GM18499 (cell line): ENCODE measurements at regions not wholly inside any gene's neighbourhood (a gene's known extent, or its start where the extent isn't known, plus 50 kb on each side); places are given as distances from the start of the nearest gene placed in this dataset.

Experiments used
- ATAC-seq: cut with Tn5 transposase; IDR thresholded peaks from one replicate; pipeline ENCODE4 v1.9.1; 2021; ENCODE audit warnings: moderate number of reproducible peaks; ENCODE audit not compliant: insufficient read depth, unreplicated experiment

DNA sequence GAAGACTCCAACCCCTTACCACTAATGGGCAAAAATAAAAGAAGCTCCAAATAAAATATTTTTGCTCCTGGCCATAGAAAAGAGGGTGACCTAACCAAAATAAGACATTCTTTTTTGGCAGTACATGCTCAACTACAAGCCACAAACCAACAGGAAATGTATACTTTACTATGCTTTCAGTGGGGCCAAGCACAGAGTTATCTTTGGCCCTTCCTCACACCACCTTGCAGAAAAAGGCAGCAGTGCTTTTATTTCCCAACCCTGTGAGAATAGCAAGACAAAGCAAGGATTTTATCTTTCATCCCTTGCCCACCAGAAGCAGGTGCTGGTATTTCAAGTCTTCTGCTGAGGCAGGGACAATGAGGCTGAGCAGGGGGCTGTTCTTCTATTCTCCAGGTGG, 1493.1 kb downstream of the CDH11 start:
- ATAC-seq, result no peak

DNA sequence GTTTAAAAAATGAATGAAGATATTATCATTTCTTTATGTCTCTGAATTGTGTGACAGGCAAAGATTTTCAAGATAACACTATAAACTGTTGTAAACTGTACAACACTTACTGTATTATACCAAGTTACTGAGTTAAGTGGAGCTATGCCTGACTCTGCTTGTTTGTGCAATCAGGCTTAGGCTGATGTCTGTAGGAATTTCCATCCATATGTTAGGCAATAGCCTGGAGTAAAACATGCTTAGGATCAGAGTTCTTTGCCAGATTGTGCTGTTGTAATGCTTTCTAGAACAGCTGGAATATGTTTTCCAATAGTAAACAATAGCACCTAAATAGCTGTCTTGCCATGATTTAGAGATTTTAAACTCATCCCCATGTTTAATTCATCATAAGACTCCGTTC, 1496.7 kb downstream of the CDH11 start:
- ATAC-seq, result no peak

DNA sequence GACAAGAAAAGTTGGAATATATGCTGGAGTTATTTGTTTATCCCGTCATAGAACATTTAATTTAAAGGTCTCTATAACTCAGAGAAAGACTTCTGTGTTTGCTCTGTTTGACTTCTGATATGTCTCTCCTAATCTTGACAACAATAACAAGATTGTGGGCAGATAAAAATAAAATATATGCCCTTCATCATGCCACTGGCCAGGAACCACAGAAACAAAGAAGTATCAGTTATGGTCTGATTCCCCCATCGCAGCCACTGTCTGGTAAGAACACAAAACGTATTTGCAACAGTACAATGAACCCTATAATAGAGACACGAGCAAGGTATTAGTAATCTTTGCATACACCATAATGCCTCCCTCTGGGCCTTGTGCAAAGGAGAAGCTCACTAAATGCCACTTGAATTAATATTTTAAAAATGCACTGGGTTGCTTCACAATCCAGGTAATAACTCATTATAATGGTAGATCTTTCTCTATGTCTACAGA, 1498.3 kb downstream of the CDH11 start:
- ATAC-seq, result no peak

DNA sequence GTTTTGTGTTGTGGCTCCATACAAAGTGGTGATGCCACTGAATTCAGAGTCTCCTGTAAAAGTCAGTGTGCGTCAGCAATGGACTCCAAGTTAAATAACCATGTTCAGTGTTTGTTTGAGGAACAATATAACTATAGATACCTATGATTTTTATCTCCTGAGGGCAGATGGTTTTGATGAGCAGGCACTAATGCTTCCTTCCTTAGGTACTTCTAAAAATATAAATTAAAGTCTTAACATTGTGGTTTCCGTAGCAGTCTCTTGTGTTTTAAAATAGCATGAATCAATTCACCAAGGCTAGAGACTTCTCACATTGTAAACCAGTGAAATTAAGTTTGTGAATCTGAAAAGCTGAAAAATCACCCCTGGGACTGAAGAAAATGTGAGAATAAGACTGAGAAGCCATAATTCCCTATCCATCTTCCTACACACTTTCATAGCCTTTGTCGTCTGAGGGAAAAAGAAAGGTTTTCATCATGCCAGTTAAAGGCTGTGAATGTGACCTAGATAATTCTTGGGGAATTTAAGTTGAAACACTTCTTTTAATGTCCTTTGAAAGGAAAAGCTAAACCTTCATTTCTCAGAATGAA, 1502.9 kb downstream of the CDH11 start:
- ATAC-seq, result no peak

DNA sequence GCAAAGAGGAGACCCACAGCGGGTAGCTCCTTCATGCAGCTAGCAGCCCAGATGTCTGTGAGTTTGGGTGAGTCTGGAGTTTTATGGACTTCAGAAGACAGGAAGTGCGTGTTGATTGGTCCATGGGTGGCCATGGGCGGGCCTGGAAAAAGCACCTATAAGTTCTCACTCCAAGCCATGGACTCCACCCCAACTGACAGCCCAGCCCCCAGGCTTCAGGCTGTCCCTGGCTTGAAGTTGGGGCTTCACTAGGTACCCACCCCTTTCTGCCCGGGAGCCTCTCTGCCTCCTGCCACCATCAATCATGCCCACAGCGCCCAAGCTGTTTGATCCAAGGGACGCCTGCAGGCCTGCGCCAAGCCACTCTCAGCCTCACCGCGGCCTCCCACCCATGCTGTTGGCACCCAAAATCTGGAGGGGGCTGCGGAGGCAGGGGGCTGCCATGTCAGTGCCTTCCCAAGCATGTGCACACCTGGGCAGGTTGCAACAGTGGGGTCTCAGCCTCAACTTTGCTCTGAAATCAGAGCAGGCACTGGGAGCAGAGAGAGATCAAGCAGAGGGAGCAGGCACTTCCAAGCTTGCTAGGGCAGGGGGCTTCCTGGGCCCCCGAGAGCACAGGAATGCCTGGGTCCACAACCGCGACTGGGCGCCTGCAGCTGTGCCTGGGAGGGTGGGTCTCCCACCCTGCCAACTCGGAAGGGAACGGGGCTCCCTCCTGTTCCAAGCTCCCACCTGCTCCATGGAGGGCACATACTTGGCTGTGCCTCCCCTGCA, 1503.7 kb downstream of the CDH11 start:
- no peak for ATAC-seq

DNA sequence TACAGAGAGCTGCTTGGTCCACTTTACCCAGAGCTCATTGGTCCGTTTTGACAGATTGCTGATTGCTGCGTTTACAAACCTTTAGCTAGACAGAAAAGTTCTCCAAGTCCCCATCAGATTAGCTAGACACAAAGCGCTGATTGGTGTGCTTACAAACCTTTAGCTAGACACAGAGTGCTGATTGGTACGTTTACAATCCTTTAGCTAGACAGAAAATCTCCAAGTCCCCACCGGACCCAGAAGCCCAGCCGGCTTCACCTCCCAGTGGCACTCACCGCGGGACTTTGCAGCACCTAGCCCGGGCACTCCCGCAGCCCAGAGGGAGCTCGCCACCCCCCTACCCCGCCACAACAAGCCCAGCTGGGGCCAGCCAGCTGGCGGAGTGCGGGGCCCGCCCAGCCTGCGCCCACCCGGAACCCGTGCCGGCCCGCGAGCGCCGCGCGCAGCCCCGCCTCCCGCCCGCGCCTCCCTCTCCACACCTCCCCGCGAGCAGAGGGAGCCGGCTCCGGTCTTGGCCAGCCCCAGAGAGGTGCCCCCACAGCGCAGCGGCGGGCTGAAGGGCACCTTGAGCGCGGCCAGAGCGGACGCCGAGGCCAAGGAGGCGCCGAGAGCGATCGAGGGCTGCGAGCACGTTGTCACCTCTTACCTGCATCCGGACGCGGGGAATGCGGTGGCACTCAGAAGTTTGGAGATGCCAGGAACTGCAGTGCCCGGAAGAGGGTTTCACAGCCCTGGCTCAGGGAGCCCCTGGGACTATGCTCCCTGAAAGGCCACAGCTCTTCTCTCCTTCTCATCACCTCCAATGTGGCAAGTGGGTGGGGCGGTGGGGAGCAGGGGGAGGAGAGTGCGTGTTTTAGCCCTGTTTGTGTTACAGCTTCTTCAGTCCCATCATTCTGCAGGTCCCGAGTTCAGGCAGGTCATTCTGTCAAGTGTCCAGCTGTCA, 1504.5 kb downstream of the CDH11 start:
- no peak for ATAC-seq

DNA sequence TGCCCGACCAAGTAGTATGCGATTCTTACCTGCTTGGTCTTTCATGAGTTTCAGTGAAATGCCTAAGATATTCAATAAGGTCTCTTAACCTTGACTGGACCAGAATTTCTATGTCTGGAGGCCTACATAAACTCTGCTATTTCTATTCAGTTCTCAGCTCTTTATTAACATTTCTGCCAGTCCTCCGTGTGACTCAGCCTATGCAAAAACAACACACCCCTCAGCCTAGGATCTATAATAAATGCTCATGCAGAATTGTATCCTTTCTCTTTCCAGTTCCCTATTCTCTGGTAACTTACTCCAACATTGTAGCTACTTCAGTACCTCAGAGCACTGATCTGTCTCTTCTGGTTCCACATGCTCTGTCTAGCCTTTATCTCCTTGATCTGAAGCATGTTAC, 1507.4 kb downstream of the CDH11 start:
- ATAC-seq, result no peak

DNA sequence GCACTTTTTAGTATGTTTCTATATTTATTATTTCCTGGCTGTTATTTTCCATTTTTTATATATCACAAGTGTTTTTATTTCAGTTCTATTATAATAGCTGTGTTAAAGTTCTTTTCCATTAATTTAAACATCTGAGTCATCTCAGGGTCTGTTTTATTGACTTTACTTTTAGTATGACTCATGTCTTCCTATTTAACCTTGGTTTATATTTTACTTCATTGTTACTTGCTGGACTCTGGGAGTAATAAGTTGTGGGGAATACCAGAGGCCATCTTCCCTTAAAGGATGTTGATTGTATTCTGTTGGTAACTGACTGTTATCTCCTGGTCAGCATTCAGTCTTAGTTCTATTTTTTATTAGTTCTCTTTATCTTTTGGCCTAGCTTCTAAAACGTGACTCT, 1508.2 kb downstream of the CDH11 start:
- no peak for ATAC-seq

DNA sequence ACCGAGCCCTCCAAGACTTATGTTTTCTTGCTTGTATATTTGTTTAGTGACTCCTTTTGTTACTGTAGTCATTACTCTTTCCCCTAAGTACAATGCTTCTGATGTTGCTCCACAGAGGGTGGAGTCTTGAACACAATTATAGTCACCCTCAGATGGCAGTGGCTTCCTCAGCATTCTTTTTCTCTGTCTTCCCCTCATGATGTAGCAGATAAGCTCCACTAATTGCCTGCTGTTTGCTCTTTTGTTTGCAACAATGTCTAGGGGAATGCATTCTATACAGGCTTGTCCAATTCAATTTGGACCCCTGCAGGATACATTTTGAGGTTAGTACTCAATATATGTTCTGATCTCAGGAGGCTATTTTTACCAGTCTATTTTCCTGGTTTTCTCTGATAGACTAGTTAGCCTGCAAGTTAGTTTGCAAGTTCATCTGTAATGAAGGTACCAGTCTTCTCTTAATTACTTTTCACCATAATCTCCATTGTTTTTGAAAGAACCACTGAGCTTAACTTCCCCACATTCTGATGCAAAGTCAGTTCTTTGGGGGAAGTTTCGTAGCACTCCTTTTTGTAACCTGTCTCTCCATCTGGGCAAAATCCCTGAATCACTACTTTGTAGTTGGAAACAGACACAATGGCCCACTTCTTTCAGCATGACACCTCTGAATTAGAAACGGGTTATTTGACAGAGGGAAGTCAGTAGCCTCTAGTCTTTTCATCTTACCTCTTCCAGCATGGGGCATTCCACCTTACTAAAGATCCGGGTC, 1509.2 kb downstream of the CDH11 start:
- ATAC-seq, result no peak

DNA sequence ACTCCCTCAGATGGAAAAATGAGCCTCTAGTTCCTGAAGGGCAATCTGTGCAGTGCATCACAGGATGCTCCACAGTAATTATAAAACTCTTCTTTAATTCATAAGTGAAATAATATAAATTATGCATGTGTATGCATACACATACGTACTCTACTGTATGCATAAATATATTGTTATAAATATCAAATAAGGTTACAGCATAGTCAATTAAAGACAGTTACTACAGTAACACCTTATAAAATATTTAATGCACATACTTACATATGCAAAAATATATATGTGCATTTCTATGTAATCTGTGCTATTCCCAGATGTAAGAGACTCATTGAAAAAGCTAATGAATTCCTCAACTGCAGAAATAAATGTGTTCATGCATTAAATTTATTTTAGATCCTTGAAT, 1515.1 kb downstream of the CDH11 start:
- ATAC-seq, result no peak

DNA sequence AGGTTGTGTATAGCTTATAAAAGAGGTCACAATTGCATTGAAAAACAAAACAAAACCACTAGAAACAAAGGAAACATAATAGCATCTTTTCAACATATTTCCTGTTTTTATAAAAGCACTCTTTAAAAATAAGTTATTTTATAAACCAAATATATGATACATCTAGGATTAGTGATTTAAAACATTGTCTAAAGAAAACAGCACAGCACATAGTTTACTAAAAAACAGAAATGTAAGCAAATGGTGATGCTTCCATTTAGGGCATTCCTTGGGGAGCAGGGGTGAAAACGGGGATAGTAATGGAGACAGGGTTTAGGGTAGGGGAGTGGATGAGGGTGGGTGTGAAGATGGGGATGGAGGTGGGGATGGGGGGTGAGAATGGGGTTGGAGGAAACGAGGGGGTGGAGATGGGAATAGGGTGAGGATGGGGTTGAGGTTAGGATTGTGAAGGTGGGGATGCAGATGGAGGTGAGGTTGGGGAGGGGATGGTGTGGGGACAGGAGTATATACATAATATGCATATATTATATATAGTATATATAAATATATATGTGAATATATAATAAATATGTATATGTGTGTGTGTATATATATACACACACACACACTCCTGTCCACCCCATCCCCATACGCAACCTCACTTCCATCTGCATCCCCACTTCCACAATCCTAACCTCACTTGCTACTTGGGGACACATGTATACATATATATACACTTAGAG, 1519.5 kb downstream of the CDH11 start:
- ATAC-seq, result no peak

DNA sequence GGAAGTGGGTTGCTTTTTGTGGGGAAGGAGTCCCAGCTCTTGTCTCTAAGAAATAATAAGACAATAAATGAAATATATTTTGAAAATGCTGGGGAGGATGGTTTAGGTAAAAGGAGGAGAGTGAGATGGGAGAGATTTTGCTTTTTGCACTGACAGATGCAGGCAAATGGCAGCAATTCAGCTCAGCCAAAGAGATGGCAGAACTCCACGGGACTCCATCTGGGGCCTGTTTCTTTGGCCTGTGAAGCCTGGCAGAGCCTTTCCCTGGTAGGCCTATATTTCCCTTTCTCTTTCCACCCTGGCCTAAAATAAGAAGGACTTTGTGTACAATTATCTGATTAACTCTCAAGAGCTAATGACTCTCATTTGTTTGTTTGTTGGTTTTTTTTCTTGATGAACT, 1525.1 kb downstream of the CDH11 start:
- ATAC-seq, result no peak

DNA sequence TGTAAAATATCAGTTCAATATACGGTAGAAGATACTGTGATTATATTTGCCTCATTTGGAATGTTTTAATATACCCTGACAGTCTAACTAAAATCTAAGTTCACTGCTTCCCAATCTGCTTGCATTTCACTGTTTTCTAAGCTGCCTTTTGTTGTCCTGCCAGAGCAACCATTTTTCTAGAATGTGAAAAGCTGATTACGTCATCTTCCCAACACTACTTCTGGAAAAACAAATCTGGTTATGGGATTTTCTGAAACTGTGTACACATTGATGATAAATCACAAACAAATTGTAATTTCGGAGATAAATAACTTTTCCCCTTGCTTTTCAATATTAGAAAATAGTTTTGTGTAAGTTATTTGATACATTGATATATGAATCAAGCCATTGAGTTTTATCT, 1529.0 kb downstream of the CDH11 start:
- ATAC-seq, result no peak

DNA sequence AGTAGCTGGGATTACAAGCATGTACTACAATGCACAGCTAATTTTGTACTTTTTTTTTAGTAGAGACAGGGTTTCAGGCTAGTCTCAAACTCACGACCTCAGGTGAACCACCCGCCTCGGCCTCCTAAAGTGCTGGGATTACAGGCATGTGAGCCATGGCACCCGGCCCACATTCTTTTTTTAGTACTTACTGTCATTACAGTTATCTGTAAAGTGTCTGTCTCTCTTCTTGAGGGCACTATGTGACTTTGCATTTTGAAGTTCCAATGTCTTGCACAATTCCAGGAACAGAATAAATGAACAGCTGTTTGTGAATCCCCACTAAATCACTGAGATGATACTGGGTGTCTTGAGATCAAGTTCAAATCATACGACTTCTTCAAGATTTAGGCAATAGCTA, 1540.3 kb downstream of the CDH11 start:
- no peak for ATAC-seq

DNA sequence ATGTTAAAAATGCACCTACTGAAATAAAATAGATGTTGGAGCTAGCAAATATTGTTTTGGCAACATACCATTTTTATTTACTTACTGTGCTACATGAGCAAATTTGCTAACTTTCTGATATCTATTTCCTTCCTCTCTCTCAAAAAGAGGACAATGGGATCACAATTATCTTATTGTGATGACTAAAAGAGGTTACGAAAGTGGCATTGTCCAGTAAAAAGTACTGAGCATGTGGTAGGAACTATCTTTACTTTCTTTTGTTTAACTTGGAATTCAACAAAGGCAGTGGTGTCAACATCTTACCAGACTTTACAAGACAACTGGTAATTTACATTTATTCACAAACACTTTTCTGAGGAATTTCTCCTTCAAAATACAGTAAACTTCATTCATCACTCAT, 1542.6 kb upstream of the CDH8 start:
- ATAC-seq, result no peak

DNA sequence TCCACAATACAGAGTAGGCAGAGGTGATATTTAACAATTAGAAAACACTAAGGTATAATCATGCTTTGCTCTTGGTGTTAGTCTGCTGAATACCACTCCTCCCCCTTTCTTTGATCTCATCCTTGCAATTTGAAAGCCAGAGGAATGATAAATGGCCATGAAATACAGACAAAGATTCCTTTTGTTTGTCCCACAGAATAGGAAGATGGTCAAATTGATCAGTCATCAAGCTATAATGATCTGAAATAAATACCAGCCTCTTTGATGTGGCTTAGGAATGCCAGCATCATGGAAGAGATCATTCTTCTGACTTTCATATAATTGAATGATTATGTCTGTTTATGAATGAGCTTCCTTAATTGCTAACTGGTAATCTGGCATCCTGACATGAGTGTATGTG, 1541.7 kb upstream of the CDH8 start:
- ATAC-seq, result no peak

DNA sequence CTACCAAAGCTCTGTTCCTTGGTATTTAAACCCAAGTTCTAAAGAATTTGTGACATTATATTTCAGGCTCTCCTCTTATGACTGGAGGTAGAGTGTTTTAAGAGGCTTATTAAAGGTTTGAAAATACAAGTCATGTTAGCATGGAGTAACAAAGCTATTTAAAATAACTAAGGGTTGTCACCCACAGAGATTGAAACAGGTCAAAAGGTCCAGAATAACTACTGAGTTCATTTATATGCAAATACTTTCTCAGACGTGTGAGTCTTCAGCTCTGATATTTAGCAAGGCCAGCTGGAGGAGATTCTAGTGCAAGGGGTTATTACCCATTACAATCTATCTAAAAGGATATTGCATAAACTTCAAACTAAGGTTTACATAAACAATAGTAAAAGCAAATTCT, 1538.8 kb upstream of the CDH8 start:
- ATAC-seq, result no peak

DNA sequence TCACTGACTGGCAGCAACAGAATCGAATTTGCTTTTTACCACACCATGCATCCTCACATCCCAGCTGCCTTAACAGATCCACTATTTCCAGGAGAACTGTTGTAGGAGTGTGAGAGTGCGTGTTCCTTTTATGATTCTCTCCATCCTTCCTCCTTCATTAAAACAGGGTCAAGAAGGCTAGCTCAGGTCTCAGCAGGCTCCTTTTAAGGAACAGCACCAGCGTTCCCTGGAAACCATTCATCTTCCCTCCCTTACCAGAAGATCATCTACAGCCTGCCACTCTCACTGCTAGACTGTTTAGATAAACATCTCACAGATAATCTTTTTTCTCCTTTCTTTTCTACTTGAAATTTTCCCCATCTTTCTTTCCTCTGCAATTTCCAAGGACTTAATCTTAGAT, 1531.9 kb upstream of the CDH8 start:
- no peak for ATAC-seq

DNA sequence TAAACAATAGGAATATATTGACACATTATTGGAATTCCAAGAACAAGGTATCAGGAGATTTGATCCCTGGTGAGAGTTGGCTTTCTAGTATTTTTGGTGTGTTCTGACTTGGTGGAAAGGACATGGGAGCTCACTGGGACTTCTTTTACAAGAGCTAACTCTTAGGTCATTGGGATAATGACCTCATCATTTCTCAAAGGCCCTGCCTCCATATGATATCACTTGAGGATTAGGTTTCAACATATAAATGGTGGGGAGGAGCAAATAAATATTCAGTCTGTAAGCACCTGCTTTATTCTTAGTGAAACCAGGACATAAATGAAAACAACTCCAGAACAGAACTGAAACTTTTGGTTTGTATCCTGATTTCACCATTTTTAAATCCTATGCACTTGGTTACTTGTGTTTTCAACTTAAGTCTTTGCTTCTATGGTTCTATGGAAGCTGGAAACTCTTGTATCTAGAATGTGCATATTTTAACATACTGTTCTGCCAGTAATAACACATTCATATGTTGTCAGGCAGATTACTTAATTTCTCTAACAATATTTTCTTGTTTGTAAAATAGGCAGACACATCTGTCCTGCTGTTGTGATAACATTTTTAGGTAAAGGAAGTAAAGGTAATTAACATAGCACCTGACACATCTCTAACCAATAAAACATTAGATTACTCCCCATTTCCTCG, 1527.7 kb upstream of the CDH8 start:
- ATAC-seq, result no peak
